Coronary artery (tissue), 2 donors: ENCODE measurements at regions not wholly inside any gene's neighbourhood (a gene's known extent, or its start where the extent isn't known, plus 50 kb on each side); places are given as distances from the start of the nearest gene placed in this dataset.

Experiments
- DNase-seq: peaks from one replicate; pipeline ENCODE4 v3.0.0-alpha.2; 2017; ENCODE audit warnings: low spot score
- H3K27ac ChIP-seq, 2 donors: fragments of 200-600 bp; sonication (generic); one replicate each; pipeline ENCODE4 v1.5.1; 2016 to 2019
- H3K4me3 ChIP-seq: fragments of 200-600 bp; sonication (generic); 2 replicates; pipeline ENCODE4 v1.5.1; 2016; ENCODE audit warnings: mild to moderate bottlenecking, moderate library complexity
- TF ChIP-seq, protein P1 (sequence below): fragments of 200-600 bp; sonication (generic); IDR thresholded peaks from one replicate; pipeline ENCODE4 v1.5.1; 2019; ENCODE audit warnings: antibody characterized with exemption

- Histone ChIP-seq H3K4me3 (no peak overlapping the region), H3K27ac (peak overlapping the region in 1 of 2 donors; percentile 76)
- TF ChIP-seq, protein P1, sequence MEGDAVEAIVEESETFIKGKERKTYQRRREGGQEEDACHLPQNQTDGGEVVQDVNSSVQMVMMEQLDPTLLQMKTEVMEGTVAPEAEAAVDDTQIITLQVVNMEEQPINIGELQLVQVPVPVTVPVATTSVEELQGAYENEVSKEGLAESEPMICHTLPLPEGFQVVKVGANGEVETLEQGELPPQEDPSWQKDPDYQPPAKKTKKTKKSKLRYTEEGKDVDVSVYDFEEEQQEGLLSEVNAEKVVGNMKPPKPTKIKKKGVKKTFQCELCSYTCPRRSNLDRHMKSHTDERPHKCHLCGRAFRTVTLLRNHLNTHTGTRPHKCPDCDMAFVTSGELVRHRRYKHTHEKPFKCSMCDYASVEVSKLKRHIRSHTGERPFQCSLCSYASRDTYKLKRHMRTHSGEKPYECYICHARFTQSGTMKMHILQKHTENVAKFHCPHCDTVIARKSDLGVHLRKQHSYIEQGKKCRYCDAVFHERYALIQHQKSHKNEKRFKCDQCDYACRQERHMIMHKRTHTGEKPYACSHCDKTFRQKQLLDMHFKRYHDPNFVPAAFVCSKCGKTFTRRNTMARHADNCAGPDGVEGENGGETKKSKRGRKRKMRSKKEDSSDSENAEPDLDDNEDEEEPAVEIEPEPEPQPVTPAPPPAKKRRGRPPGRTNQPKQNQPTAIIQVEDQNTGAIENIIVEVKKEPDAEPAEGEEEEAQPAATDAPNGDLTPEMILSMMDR = no peak
- DNase-seq = no peak
These were observed 279.2 kb upstream of the P2RY1 start for GRCh38 chr3:152555666-152556291.

DNA sequence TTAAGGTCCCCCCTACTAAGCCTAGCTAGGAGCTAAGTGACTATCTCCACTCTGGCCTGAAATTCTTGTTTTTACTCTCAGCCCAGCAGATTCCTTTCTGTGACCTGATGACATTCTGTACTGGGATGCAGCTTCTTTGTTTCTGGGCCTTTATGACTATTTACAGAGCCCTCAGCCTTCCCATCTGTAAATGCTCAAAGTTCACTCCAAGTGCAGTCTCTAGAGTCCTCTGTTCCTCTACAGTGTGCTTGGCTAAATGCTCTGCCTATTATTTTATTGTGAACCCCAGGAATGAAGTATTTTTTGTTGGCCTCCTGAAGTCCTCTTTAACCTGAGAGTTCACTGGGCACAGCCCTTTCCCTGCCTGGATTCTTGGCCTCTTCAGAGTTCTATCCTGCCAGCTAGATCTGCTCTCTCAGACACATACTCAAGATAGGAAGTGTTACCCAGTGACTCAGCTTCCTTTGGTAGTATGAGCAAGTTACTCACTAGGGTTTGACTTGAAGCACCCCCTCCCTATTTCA, 278.1 kb upstream of the P2RY1 start:
- Histone ChIP-seq H3K27ac (peak overlapping the region; percentile 3 to 76), H3K4me3 (no peak overlapping the region)
- no peak for DNase-seq
- TF ChIP-seq, protein P1 = no peak

- DNase-seq = no peak
- H3K4me3 ChIP-seq = no peak overlapping the region
- H3K27ac ChIP-seq = peak overlapping the region; percentile 3 to 76
- TF ChIP-seq, protein P1 = no peak
These were observed 277.5 kb upstream of the P2RY1 start for GRCh38 chr3:152557302-152557999.

- TF ChIP-seq, protein P1 = no peak
- peak overlapping the region in 1 of 2 donors; percentile 76 for H3K27ac ChIP-seq
- no peak overlapping the region for H3K4me3 ChIP-seq
These were observed 276.5 kb upstream of the P2RY1 start for GRCh38 chr3:152558386-152558785.

GRCh38 chr3:152559246-152559645, 275.7 kb upstream of the P2RY1 start:
- Histone ChIP-seq H3K27ac (no peak overlapping the region), H3K4me3 (no peak overlapping the region)
- no peak for DNase-seq
- TF ChIP-seq, protein P1 = no peak

More at GRCh38 chr3:152558386-152558785, 276.5 kb upstream of the P2RY1 start:
- no peak for DNase-seq

- no peak overlapping the region for H3K4me3 ChIP-seq
- TF ChIP-seq, protein P1 = no peak
- no peak for DNase-seq
- no peak overlapping the region for H3K27ac ChIP-seq
These were observed 270.5 kb upstream of the P2RY1 start for GRCh38 chr3:152564459-152564858.
